ENCODE measurements at regions not wholly inside any gene's neighbourhood (a gene's known extent, or its start where the extent isn't known, plus 50 kb on each side); places are given as distances from the start of the nearest gene placed in this dataset.
A peak's percentile ranks its signal among the peaks of the same experiment; 100 is the strongest.

DNA sequence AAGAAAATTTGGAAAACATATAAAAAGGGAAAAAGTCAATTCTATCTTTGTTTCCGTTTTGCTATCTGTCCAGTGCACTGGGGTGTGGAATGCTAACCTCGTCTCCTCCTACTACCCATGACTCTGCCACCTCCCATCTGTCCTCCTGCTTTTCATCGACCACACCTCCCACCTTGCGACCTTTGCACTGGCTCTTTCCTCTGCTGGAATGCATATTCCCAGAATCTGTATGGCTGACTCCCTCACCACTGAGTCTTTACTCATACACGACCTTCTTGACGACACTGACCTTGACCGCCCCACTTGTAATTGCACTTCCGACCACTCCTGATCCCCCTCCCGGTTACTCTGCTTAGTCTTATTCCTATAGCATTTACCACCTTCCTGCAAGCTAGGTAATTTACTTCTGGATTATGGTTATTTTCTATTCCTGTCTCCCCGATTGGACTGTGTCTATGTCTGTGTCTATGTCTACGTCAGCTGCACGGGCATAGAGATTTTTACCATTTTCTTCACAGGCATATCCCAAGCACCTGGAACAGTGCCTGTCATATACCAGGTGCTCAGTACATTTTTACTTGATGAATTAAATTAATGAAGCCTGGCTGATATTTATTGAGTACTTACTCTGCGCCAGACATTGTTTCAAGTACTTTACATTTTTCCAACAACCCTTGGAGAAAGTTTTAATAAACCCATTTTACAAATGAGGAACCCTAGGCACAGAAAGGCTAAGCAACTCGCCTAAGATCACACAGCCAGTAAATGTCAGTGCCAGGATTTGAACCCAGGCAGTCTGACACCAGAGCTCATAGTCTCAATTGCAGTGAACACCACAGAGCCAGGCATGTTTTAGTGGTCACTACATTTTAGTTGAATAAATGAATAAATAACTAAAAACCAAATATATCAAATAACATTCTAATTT is 54.0 kb upstream of the SLC22A11 start:
- DNase-seq: peak; percentile 67

DNA sequence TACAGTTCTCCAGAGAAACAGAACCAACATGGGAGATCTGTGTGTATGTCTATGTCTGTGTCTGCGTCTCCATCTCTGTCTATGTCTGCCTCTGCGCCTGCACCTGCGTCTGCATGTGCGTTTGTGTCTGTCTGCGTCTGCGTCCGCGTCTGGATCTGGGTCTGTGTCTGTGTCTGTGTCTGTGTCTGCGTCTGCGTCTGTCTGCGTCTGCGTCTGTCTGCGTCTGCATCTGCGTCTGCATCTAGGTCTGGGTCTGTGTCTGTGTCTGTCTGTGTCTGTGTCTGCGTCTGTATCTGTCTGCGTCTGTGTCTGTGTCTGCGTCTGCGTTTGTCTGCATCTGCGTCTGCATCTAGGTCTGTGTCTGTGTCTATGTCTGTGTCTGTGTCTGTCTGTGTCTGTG is 53.1 kb upstream of the SLC22A11 start:
- no peak for DNase-seq

DNA sequence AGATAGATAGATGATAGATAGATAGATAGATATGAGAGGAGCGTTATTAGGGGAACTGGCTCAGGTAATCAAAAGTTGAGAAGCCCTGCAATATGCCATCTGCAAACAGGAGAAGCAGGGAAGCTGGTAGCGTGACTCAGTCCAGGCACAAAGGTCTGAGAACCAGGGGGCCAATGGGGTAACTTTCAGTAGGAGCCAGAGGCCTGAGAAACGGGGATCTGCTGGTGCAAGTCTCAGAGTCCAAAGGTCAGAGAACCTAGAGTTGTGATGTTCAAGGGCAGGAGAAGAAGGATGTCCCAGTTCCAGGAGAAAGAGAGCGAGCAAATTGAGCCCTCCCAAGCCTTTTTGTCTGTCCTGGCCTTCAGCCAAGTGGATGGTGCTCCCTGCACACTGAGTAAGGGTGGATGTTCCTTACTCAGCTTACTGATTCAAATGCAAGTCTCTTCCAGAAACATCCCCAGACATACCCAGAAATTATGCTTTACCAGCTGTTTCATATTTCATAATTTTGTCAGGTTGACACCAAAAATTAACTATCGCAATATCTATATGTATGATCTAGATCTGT is 52.5 kb upstream of the SLC22A11 start:
- DNase-seq: peak; percentile 50

DNA sequence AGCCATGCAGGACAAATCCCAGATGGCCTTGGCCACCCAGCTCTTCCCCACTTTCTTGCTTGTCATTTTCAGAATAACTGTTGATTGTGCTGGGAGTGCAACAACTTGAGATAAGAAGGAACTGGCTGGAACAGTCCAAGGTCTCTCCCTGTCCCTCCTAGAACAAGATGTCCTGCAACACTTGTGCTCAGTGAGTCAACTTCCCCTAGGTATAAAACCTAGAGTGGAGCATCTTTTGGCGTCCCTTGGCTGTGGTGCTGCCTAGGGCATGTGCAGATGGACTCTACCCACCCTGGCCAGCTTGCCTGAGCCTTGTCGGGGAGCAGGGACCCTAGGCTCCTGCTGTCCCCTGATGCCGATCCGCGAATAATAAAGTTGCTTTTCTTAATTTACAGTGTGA is 50.7 kb upstream of the SLC22A11 start:
- no peak for DNase-seq
